ENCODE measurements at regions not wholly inside any gene's neighbourhood (a gene's known extent, or its start where the extent isn't known, plus 50 kb on each side); places are given as distances from the start of the nearest gene placed in this dataset.
A peak's percentile ranks its signal among the peaks of the same experiment; 100 is the strongest.

- H3K9me3 ChIP-seq = no peaks in the 10 kb centered on the region
- peak overlapping the region; percentile 45 to 79 (median 75) for H3K27ac ChIP-seq
- no peaks in the 10 kb centered on the region for H3K36me3 ChIP-seq
- DNase-seq = no peak
- TF ChIP-seq CTCF (IDR thresholded peaks at IDR 0.05) = no peak
- TF ChIP-seq POLR2A (IDR thresholded peaks at IDR 0.05) = no peak
- H3K4me1 ChIP-seq = peaks cover 0 to 5% (median 0%) of the 10 kb centered on the region in 4 donors
- 38% methylated on average over 14 of the region's 15 CpGs for WGBS (ENCODE audit: insufficient coverage, low coverage, low lambda C conversion rate, missing lambda C conversion rate)
- intact Hi-C loops (cut with DNase I) = no loop called here
- ATAC-seq = peak; percentile 63 to 80 (median 73)
- H3K4me3 ChIP-seq = peak overlapping the region in 2 of 3 donors; percentile 43 to 52
- no peaks in the 10 kb centered on the region for H3K27me3 ChIP-seq
Measured at GRCh38 chr1:200242110-200243041, 167.5 kb downstream of the ZNF281 start.

- Histone ChIP-seq H3K36me3 (no peaks in the 10 kb centered on the region), H3K4me1 (peaks cover 0 to 5% (median 0%) of the 10 kb centered on the region in 4 donors), H3K9me3 (no peaks in the 10 kb centered on the region), H3K27ac (no peak overlapping the region), H3K27me3 (no peaks in the 10 kb centered on the region), H3K4me3 (no peak overlapping the region)
- 43% methylated on average over 9 of the region's 9 CpGs for WGBS (ENCODE audit: insufficient coverage, low coverage, low lambda C conversion rate, missing lambda C conversion rate)
- no peak for TF ChIP-seq POLR2A (IDR thresholded peaks at IDR 0.05)
- TF ChIP-seq CTCF (IDR thresholded peaks at IDR 0.05) = no peak
- ATAC-seq (peak; percentile 28 to 66 (median 34)), DNase-seq (peak in 1 of 3 donors; percentile 33)
- intact Hi-C loops (cut with DNase I) = no loop called here
Measured at GRCh38 chr1:200240656-200241055, 169.2 kb downstream of the ZNF281 start.

GRCh38 chr1:200238311-200238710 is 171.5 kb downstream of the ZNF281 start:
- Histone ChIP-seq H3K4me3 (no peak overlapping the region), H3K9me3 (no peaks in the 10 kb centered on the region), H3K27ac (no peak overlapping the region), H3K4me1 (peaks cover 0 to 5% (median 0%) of the 10 kb centered on the region in 4 donors), H3K36me3 (no peaks in the 10 kb centered on the region), H3K27me3 (no peaks in the 10 kb centered on the region)
- 100% methylated on average over 3 of the region's 3 CpGs for WGBS (ENCODE audit: insufficient coverage, low coverage, low lambda C conversion rate, missing lambda C conversion rate)
- intact Hi-C loops (cut with DNase I) = no loop called here
- TF ChIP-seq CTCF (IDR thresholded peaks at IDR 0.05) (no peak), POLR2A (IDR thresholded peaks at IDR 0.05) (no peak)
- no peak for DNase-seq
- no peak for ATAC-seq

- no peak for TF ChIP-seq CTCF (IDR thresholded peaks at IDR 0.05)
- TF ChIP-seq POLR2A (IDR thresholded peaks at IDR 0.05) = no peak
- DNase-seq = no peak
- Histone ChIP-seq H3K4me1 (peaks cover 0 to 12% (median 4%) of the 10 kb centered on the region in 4 donors), H3K4me3 (no peak overlapping the region), H3K27me3 (no peaks in the 10 kb centered on the region), H3K9me3 (no peaks in the 10 kb centered on the region), H3K36me3 (no peaks in the 10 kb centered on the region), H3K27ac (no peak overlapping the region)
- WGBS (ENCODE audit: insufficient coverage, low coverage, low lambda C conversion rate, missing lambda C conversion rate) = 96% methylated on average over 5 of the region's 5 CpGs
- ATAC-seq = no peak
- intact Hi-C loops (cut with DNase I) = no loop called here
Measured at GRCh38 chr1:200237066-200237465, 172.8 kb downstream of the ZNF281 start.

Measured in right lobe of liver (tissue), 6 donors.